BE2C (cell line): ENCODE measurements at regions not wholly inside any gene's neighbourhood (a gene's known extent, or its start where the extent isn't known, plus 50 kb on each side); places are given as distances from the start of the nearest gene placed in this dataset.

Experiments used
- DNase-seq: peaks from one replicate; pipeline ENCODE4 v3.0.0-alpha.2; 2020
- H3K27me3 ChIP-seq: fragments of 250-450 bp; sonication (Bioruptor Pico); 2 replicates; pipeline ENCODE4 v1.5.1; 2020; ENCODE audit warnings: mild to moderate bottlenecking
- H3K36me3 ChIP-seq: fragments of 250-450 bp; sonication (Bioruptor Pico); 2 replicates; pipeline ENCODE4 v1.5.1; 2020; ENCODE audit warnings: mild to moderate bottlenecking
- H3K4me1 ChIP-seq: fragments of 250-450 bp; sonication (Bioruptor Pico); 2 replicates; pipeline ENCODE4 v1.5.1; 2020
- H3K4me3 ChIP-seq: 2 replicates; pipeline ENCODE4 v1.5.1; 2011; ENCODE audit warnings: low read depth, low read length
- H3K9me3 ChIP-seq: fragments of 250-450 bp; sonication (Bioruptor Pico); 2 replicates; pipeline ENCODE4 v1.5.1; 2020
- CTCF ChIP-seq: IDR thresholded peaks from 2 replicates; pipeline ENCODE4 v1.5.1; 2012; ENCODE audit warnings: mild to moderate bottlenecking, low read depth, low read length

GRCh38 chr17:73933871-73934270 lies 269.6 kb upstream of the RPL38 start:
- no peaks in the 10 kb centered on the region for H3K27me3 ChIP-seq

GRCh38 chr17:73934696-73935095 lies 268.8 kb upstream of the RPL38 start:
- Histone ChIP-seq H3K36me3 (no peaks in the 10 kb centered on the region), H3K27me3 (no peaks in the 10 kb centered on the region), H3K4me1 (peaks cover 6% of the 10 kb centered on the region), H3K9me3 (no peaks in the 10 kb centered on the region), H3K4me3 (no peak overlapping the region)
- no peak for DNase-seq
- TF ChIP-seq CTCF, result no peak

More at GRCh38 chr17:73933871-73934270, 269.6 kb upstream of the RPL38 start:
- Histone ChIP-seq H3K9me3 (no peaks in the 10 kb centered on the region), H3K36me3 (no peaks in the 10 kb centered on the region), H3K4me3 (no peak overlapping the region), H3K4me1 (peaks cover 6% of the 10 kb centered on the region)
- no peak for DNase-seq
- no peak for TF ChIP-seq CTCF

DNA sequence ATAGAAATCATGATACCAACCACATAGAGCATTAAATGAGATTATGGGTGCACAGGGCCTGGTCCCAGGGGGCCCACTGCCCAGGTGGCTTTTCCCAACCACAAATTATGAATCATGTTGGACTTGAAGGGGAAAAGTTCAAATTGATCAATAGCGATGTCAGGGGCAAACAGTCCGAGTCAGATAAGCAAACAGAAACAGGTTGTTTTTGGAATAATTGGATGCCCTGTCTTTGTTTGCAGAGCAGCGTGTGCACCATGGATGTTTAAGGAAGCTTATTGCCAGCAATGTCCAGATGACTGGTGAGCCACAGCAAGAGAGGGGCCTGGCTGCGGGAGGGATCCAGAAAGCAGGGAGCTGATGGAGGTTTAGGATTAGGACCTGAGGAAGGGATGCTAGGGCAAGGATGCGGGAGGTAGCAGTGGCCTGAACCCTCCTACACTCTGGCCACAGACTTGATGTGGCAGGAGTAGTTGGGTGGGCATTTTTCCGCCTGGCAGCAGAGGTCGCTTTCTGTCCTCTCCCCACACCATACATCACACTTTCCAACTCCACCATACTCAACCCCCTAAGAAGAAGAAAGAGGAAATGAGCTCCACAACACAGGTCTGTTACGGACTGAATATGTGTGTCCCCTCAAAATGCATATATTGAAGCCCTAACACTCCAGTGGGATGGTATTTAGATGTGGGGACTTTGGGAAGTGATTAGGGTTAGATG lies 266.4 kb upstream of the RPL38 start:
- no peaks in the 10 kb centered on the region for H3K27me3 ChIP-seq
- no peak for DNase-seq
- H3K4me1 ChIP-seq, result peaks cover 6% of the 10 kb centered on the region
- H3K36me3 ChIP-seq, result no peaks in the 10 kb centered on the region
- no peak overlapping the region for H3K4me3 ChIP-seq
- no peak for TF ChIP-seq CTCF
- H3K9me3 ChIP-seq, result no peaks in the 10 kb centered on the region

DNA sequence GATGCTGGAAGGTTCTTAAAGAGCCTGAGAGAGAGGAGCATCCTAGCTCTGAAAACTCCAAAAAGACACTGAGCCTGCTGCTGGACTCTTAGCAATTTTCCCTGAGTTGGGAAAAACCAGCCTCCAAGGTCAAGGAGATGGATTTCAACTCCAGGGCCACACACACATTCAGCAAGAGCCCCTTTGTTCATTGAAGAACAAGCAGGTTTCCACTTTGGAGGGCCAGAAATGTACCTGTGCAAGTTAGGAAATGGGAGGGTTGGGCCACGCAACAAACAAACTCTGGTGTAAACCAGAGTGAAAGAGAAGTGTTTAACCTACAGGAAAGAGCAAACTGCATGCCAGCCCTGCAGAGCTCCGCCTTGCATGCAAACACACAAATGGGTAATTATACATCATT lies 264.8 kb upstream of the RPL38 start:
- Histone ChIP-seq H3K4me3 (no peak overlapping the region), H3K27me3 (no peaks in the 10 kb centered on the region), H3K9me3 (no peaks in the 10 kb centered on the region), H3K36me3 (no peaks in the 10 kb centered on the region), H3K4me1 (peaks cover 6% of the 10 kb centered on the region)
- TF ChIP-seq CTCF, result no peak
- no peak for DNase-seq

- Histone ChIP-seq H3K4me1 (peaks cover 6% of the 10 kb centered on the region), H3K27me3 (no peaks in the 10 kb centered on the region), H3K36me3 (no peaks in the 10 kb centered on the region), H3K9me3 (no peaks in the 10 kb centered on the region), H3K4me3 (no peak overlapping the region)
- TF ChIP-seq CTCF, result no peak
- no peak for DNase-seq
Measured at GRCh38 chr17:73939806-73940205, 263.7 kb upstream of the RPL38 start.

DNA sequence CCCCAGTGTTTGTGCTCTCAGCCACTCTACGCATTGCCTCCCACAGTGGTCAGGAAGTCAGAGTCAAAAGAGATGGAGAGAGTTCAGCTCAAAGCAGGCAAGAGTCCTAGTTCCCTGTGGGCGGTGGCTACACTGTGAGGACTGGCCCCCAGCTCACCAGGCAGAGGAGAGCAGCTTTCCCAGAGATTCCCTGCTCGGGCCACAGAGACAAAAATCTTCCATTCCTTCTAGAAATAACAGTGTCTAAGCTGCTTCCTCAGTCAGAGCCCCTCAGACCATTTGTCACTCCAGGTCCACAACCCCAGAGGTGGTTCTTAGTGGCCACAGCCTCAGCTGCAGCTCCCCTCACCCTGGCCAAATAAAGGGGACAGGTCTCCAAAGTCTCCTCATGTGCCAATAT lies 263.0 kb upstream of the RPL38 start:
- Histone ChIP-seq H3K4me3 (no peak overlapping the region), H3K27me3 (no peaks in the 10 kb centered on the region), H3K36me3 (no peaks in the 10 kb centered on the region), H3K4me1 (peaks cover 6% of the 10 kb centered on the region), H3K9me3 (no peaks in the 10 kb centered on the region)
- TF ChIP-seq CTCF, result no peak
- no peak for DNase-seq
